HEK293T (cell line): ENCODE measurements at regions not wholly inside any gene's neighbourhood (a gene's known extent, or its start where the extent isn't known, plus 50 kb on each side); places are given as distances from the start of the nearest gene placed in this dataset.
"Not testable (repeated sequence)": the region's sequence is repeated elsewhere in the genome, so short reads cannot be mapped to it uniquely, and the experiment has no call there.

Experiments used
- CTCF ChIA-PET: fragments of 350-600 bp; formaldehyde crosslinking; extraction: SDS; loops from one replicate; lab custom pipeline; 2021; ENCODE audit warnings: antibody characterized with exemption, inconsistent platforms; lab: Yijun Ruan, JAX
- POLR2A ChIA-PET: fragments of 350-600 bp; formaldehyde crosslinking; extraction: SDS; loops from one replicate; lab custom pipeline; 2020; ENCODE audit warnings: antibody characterized with exemption, inconsistent platforms; lab: Yijun Ruan, JAX
- DNase-seq: peaks from one replicate; pipeline ENCODE4 v3.0.0; 2012; ENCODE audit warnings: mixed read lengths; ENCODE audit errors: extremely low spot score
- ARNT ChIP-seq: fragments of 450-650 bp; IDR thresholded peaks from 2 replicates; pipeline ENCODE4 v1.6.1; 2017; ENCODE audit warnings: mild to moderate bottlenecking
- BHLHE40 ChIP-seq: fragments of 450-650 bp; IDR thresholded peaks from 2 replicates; pipeline ENCODE4 v1.6.1; 2016; ENCODE audit warnings: mild to moderate bottlenecking, moderate library complexity, borderline replicate concordance
- CTBP1 ChIP-seq: fragments of 450-650 bp; IDR thresholded peaks from 2 replicates; pipeline ENCODE4 v1.6.1; 2016; ENCODE audit warnings: borderline replicate concordance
- ELF4 ChIP-seq: fragments of 450-650 bp; IDR thresholded peaks from 2 replicates; pipeline ENCODE4 v1.6.1; 2017; ENCODE audit warnings: antibody characterized with exemption
- FOXA1 ChIP-seq: fragments of 450-650 bp; IDR thresholded peaks from 2 replicates; pipeline ENCODE4 v1.6.1; 2016; ENCODE audit warnings: mild to moderate bottlenecking
- FOXK2 ChIP-seq: fragments of 450-650 bp; IDR thresholded peaks from 2 replicates; pipeline ENCODE4 v1.6.1; 2016; ENCODE audit warnings: mild to moderate bottlenecking
- FOXM1 ChIP-seq: fragments of 450-650 bp; IDR thresholded peaks from 2 replicates; pipeline ENCODE4 v1.6.1; 2017; ENCODE audit warnings: mild to moderate bottlenecking, borderline replicate concordance
- HDGF ChIP-seq: fragments of 450-650 bp; IDR thresholded peaks from 2 replicates; pipeline ENCODE4 v1.6.1; 2017; ENCODE audit warnings: antibody characterized with exemption, borderline replicate concordance
- L3MBTL2 ChIP-seq: fragments of 450-650 bp; conservative IDR thresholded peaks from 2 replicates; pipeline ENCODE4 v1.6.1; 2016; ENCODE audit warnings: mild to moderate bottlenecking
- LEF1 ChIP-seq: fragments of 450-650 bp; IDR thresholded peaks from 2 replicates; pipeline ENCODE4 v1.6.1; 2017; ENCODE audit warnings: mild to moderate bottlenecking, borderline replicate concordance
- NFRKB ChIP-seq: fragments of 450-650 bp; IDR thresholded peaks from 2 replicates; pipeline ENCODE4 v1.6.1; 2016; ENCODE audit warnings: mild to moderate bottlenecking, moderate library complexity
- PKNOX1 ChIP-seq: fragments of 450-650 bp; IDR thresholded peaks from 2 replicates; pipeline ENCODE4 v1.6.1; 2016
- SP1 ChIP-seq: fragments of 450-650 bp; IDR thresholded peaks from 2 replicates; pipeline ENCODE4 v1.6.1; 2017
- SUZ12 ChIP-seq: fragments of 450-650 bp; IDR thresholded peaks from 2 replicates; pipeline ENCODE4 v1.6.1; 2016; ENCODE audit warnings: mild to moderate bottlenecking
- TARDBP ChIP-seq: fragments of 450-650 bp; IDR thresholded peaks from 2 replicates; pipeline ENCODE4 v1.6.1; 2016
- ZNF384 ChIP-seq: fragments of 450-650 bp; IDR thresholded peaks from 2 replicates; pipeline ENCODE4 v1.6.1; 2016

GRCh38 chr21:25161571-25161970 lies 445.7 kb downstream of the MRPL39 start:
- POLR2A ChIA-PET = no interaction called here
- CTCF ChIA-PET = no interaction called here
- DNase-seq = no peak
- no peak for TF ChIP-seq PKNOX1
- no peak for TF ChIP-seq FOXA1
- TF ChIP-seq BHLHE40 = no peak
- no peak for TF ChIP-seq HDGF
- TF ChIP-seq CTBP1 = no peak
- TF ChIP-seq SP1 = no peak
- TF ChIP-seq FOXM1 = no peak
- no peak for TF ChIP-seq ELF4
- no peak for TF ChIP-seq FOXK2
- TF ChIP-seq L3MBTL2 = no peak
- no peak for TF ChIP-seq SUZ12
- no peak for TF ChIP-seq ARNT
- no peak for TF ChIP-seq NFRKB
- TF ChIP-seq LEF1 = no peak
- TF ChIP-seq TARDBP = no peak
- no peak for TF ChIP-seq ZNF384

- DNase-seq, POLR2A ChIA-PET, CTCF ChIA-PET: not testable (repeated sequence)
Observed at GRCh38 chr21:25155020-25155419, 452.3 kb downstream of the MRPL39 start.

- no peak for TF ChIP-seq FOXK2
- no peak for TF ChIP-seq TARDBP
- no peak for TF ChIP-seq SP1
- no peak for TF ChIP-seq CTBP1
- no peak for TF ChIP-seq SUZ12
- no peak for TF ChIP-seq ZNF384
- TF ChIP-seq NFRKB = no peak
- TF ChIP-seq LEF1 = no peak
- no peak for TF ChIP-seq BHLHE40
- TF ChIP-seq PKNOX1 = no peak
- TF ChIP-seq ELF4 = no peak
- TF ChIP-seq L3MBTL2 = no peak
- TF ChIP-seq FOXM1 = no peak
- no peak for TF ChIP-seq ARNT
- DNase-seq = no peak
- CTCF ChIA-PET = no interaction called here
- POLR2A ChIA-PET = no interaction called here
Observed at GRCh38 chr21:25149022-25149421, 458.3 kb downstream of the MRPL39 start.

- no peak for TF ChIP-seq FOXM1
- no peak for TF ChIP-seq HDGF
- TF ChIP-seq ZNF384 = no peak
- CTCF ChIA-PET = no interaction called here
- DNase-seq = no peak
- POLR2A ChIA-PET = no interaction called here
Observed at GRCh38 chr21:25139414-25139813, 467.9 kb downstream of the MRPL39 start.

- CTCF ChIA-PET = no interaction called here
- POLR2A ChIA-PET = no interaction called here
- TF ChIP-seq LEF1 (no peak), NFRKB (no peak), ELF4 (no peak), TARDBP (no peak), SUZ12 (no peak), CTBP1 (no peak), HDGF (no peak), FOXA1 (no peak), SP1 (no peak), ZNF384 (no peak), BHLHE40 (no peak), PKNOX1 (no peak), ARNT (no peak), L3MBTL2 (no peak), FOXK2 (no peak), FOXM1 (no peak)
- DNase-seq = no peak
Observed at GRCh38 chr21:25133939-25134338, 473.3 kb downstream of the MRPL39 start.

- DNase-seq = no peak
- POLR2A ChIA-PET = no interaction called here
- CTCF ChIA-PET = no interaction called here
- TF ChIP-seq SP1 (no peak), BHLHE40 (no peak), FOXM1 (no peak), CTBP1 (no peak), SUZ12 (no peak), ZNF384 (no peak)
Observed at GRCh38 chr21:25127811-25128210, 479.5 kb downstream of the MRPL39 start.

GRCh38 chr21:25127007-25127406 lies 480.3 kb downstream of the MRPL39 start:
- DNase-seq = no peak
- no peak for TF ChIP-seq ELF4
- TF ChIP-seq FOXM1 = no peak
- TF ChIP-seq SUZ12 = no peak
- TF ChIP-seq LEF1 = no peak
- TF ChIP-seq HDGF = no peak
- no peak for TF ChIP-seq CTBP1
- TF ChIP-seq PKNOX1 = no peak
- no peak for TF ChIP-seq FOXK2
- TF ChIP-seq FOXA1 = no peak
- no peak for TF ChIP-seq ZNF384
- TF ChIP-seq ARNT = no peak
- TF ChIP-seq L3MBTL2 = no peak
- no peak for TF ChIP-seq SP1
- TF ChIP-seq TARDBP = no peak
- TF ChIP-seq NFRKB = no peak
- TF ChIP-seq BHLHE40 = no peak
- ChIA-PET POLR2A (no interaction called here), CTCF (no interaction called here)
